Activated CD8-positive, alpha-beta T cell treated with anti-CD3 and anti-CD28 coated beads for 36 hours (primary cell): ENCODE measurements at regions not wholly inside any gene's neighbourhood (a gene's known extent, or its start where the extent isn't known, plus 50 kb on each side); places are given as distances from the start of the nearest gene placed in this dataset.

Experiments
- ATAC-seq: fragments of 200-7000 bp; cut with Tn5 transposase; one replicate; pipeline ENCODE4 v1.10.0; 2021; ENCODE audit warnings: mild to moderate bottlenecking, moderate library complexity
- CTCF ChIA-PET: fragments of 350-600 bp; sonication (Branson Sonifier 250); formaldehyde crosslinking; loops from one replicate; lab custom pipeline; 2021; ENCODE audit warnings: antibody characterized with exemption; lab: Charles Lee
- POLR2A ChIA-PET: fragments of 350-600 bp; sonication (Branson Sonifier 250); formaldehyde crosslinking; loops from one replicate; lab custom pipeline; 2021; ENCODE audit warnings: antibody characterized with exemption; lab: Charles Lee
- DNase-seq: peaks from one replicate; pipeline ENCODE4 v3.0.0-alpha.2; 2020
- H3K27ac Mint-ChIP-seq: one replicate; pipeline ENCODE4 v1.8.0; 2021; ENCODE audit warnings: mild to moderate bottlenecking, mixed read lengths
- H3K27me3 Mint-ChIP-seq: one replicate; pipeline ENCODE4 v1.8.0; 2021; ENCODE audit warnings: mixed read lengths
- H3K36me3 Mint-ChIP-seq: one replicate; pipeline ENCODE4 v1.8.0; 2021; ENCODE audit warnings: low read depth, mixed read lengths
- H3K4me1 Mint-ChIP-seq: one replicate; pipeline ENCODE4 v1.8.0; 2021; ENCODE audit warnings: low read depth, mixed read lengths
- H3K4me3 Mint-ChIP-seq: one replicate; pipeline ENCODE4 v1.8.0; 2021; ENCODE audit warnings: mild to moderate bottlenecking, moderate library complexity, mixed read lengths
- H3K9me3 Mint-ChIP-seq: one replicate; pipeline ENCODE4 v1.8.0; 2021; ENCODE audit warnings: mixed read lengths
- CTCF ChIP-seq: fragments of 200-600 bp; IDR thresholded peaks from one replicate; pipeline ENCODE4 v1.8.0; 2022; ENCODE audit warnings: antibody characterized with exemption, mild to moderate bottlenecking
- intact Hi-C: fragments of 100-400 bp; cut with micrococcal nuclease; formaldehyde crosslinking; loops from one replicate; pipeline ENCODE4 v1.10.0; 2022

- peaks cover 3% of the 10 kb centered on the region for H3K27me3 Mint-ChIP-seq
- no peak overlapping the region for H3K4me3 Mint-ChIP-seq
- no peaks in the 10 kb centered on the region for H3K36me3 Mint-ChIP-seq
- no peaks in the 10 kb centered on the region for H3K9me3 Mint-ChIP-seq
- DNase-seq (no peak), ATAC-seq (no peak)
- TF ChIP-seq CTCF, result no peak
- no peak overlapping the region for H3K27ac Mint-ChIP-seq
- ChIA-PET POLR2A (no interaction called here), CTCF (interaction anchor here (1.2 kb wide), 1 partner anchor 11 kb away, joined by 3 read pairs; no protein-coding TSS in a partner anchor)
- intact Hi-C loops, result no loop called here
- H3K4me1 Mint-ChIP-seq, result no peaks in the 10 kb centered on the region
Observed at GRCh38 chr5:107321906-107322305, 348.8 kb downstream of the EFNA5 start.

- no peaks in the 10 kb centered on the region for H3K36me3 Mint-ChIP-seq
- no peaks in the 10 kb centered on the region for H3K4me1 Mint-ChIP-seq
- intact Hi-C loops, result no loop called here
- no peak overlapping the region for H3K4me3 Mint-ChIP-seq
- H3K27ac Mint-ChIP-seq, result no peak overlapping the region
- POLR2A ChIA-PET, result no interaction called here
- peaks cover 5% of the 10 kb centered on the region for H3K27me3 Mint-ChIP-seq
- ATAC-seq (no peak), DNase-seq (no peak)
- H3K9me3 Mint-ChIP-seq, result no peaks in the 10 kb centered on the region
- CTCF ChIA-PET, result no interaction called here
- no peak for TF ChIP-seq CTCF
Observed at GRCh38 chr5:107320846-107321245, 349.9 kb downstream of the EFNA5 start.

DNA sequence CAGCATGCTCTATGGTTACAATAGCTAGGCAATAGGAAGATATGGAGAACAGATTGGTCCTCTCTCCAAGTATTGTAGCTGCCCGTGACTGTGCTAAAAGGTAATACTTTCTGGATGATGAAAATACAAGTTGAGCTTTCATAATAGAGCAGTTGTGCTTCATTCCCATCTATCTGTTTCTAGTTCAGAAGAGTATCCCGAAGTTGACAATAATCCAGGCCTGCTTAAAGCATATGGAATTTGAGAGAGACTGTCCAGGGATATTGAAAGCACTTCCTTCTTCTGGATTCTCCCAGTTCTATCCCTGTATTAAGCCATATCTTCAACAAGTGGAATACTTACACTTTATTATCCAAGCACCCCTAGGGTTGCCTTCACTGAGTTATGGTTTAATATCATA lies 350.4 kb downstream of the EFNA5 start:
- no peaks in the 10 kb centered on the region for H3K36me3 Mint-ChIP-seq
- TF ChIP-seq CTCF, result no peak
- ChIA-PET POLR2A (no interaction called here), CTCF (no interaction called here)
- H3K4me1 Mint-ChIP-seq, result no peaks in the 10 kb centered on the region
- H3K9me3 Mint-ChIP-seq, result no peaks in the 10 kb centered on the region
- no peak overlapping the region for H3K27ac Mint-ChIP-seq
- H3K27me3 Mint-ChIP-seq, result peaks cover 5% of the 10 kb centered on the region
- DNase-seq (no peak), ATAC-seq (no peak)
- H3K4me3 Mint-ChIP-seq, result no peak overlapping the region
- intact Hi-C loops, result no loop called here

DNA sequence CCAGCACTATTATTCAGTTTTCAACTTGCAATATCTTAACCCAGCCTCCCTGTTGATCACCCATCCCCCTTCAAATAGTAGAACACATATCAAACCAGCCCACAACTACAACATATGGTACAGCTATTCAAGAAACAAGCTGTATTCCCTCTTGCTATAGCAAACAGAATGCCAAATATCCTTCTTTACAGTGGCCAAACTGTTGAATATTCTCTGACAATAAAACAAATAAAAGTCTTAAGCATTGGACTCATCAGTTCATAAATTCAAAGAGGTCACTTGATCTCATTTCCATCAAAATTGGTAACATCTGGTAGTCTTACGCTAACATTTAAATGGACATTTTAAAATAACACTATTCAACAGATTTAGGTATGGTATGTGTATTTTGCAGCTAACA lies 350.8 kb downstream of the EFNA5 start:
- H3K36me3 Mint-ChIP-seq, result no peaks in the 10 kb centered on the region
- DNase-seq (no peak), ATAC-seq (no peak)
- H3K27ac Mint-ChIP-seq, result no peak overlapping the region
- intact Hi-C loops, result no loop called here
- H3K4me1 Mint-ChIP-seq, result no peaks in the 10 kb centered on the region
- H3K9me3 Mint-ChIP-seq, result no peaks in the 10 kb centered on the region
- peaks cover 5% of the 10 kb centered on the region for H3K27me3 Mint-ChIP-seq
- no peak for TF ChIP-seq CTCF
- H3K4me3 Mint-ChIP-seq, result no peak overlapping the region
- ChIA-PET POLR2A (no interaction called here), CTCF (no interaction called here)

GRCh38 chr5:107314330-107314729 lies 356.4 kb downstream of the EFNA5 start:
- H3K27ac Mint-ChIP-seq, result no peak overlapping the region
- ATAC-seq, result no peak
- POLR2A ChIA-PET, result no interaction called here

More at GRCh38 chr5:107314330-107314729, 356.4 kb downstream of the EFNA5 start:
- Mint-ChIP-seq H3K4me3 (no peak overlapping the region), H3K9me3 (no peaks in the 10 kb centered on the region), H3K27me3 (peaks cover 2% of the 10 kb centered on the region), H3K4me1 (no peaks in the 10 kb centered on the region), H3K36me3 (no peaks in the 10 kb centered on the region)
- intact Hi-C loops, result no loop called here
- CTCF ChIA-PET, result interaction anchor here (1.6 kb wide), 1 partner anchor 16 kb away, joined by 3 read pairs; no protein-coding TSS in a partner anchor
- no peak for DNase-seq
- no peak for TF ChIP-seq CTCF
